PC-3 (cell line): ENCODE measurements at regions not wholly inside any gene's neighbourhood (a gene's known extent, or its start where the extent isn't known, plus 50 kb on each side); places are given as distances from the start of the nearest gene placed in this dataset.

Source experiments
- ATAC-seq: fragments of 200-7000 bp; cut with Tn5 transposase; 2 replicates; pipeline ENCODE4 v1.9.1; 2020; ENCODE audit warnings: mild to moderate bottlenecking, moderate library complexity
- BruUV-seq: library from RNA; stranded (reverse); fragments of 400-500 nt; replicated peaks from 2 replicates; lab custom pipeline; 2021; lab: Mats Ljungman, UMichigan
- CTCF ChIA-PET: fragments of 300-600 bp; sonication (Branson Sonifier 250); formaldehyde crosslinking; loops from one replicate; lab custom pipeline; 2022; ENCODE audit warnings: antibody characterized with exemption; lab: Charles Lee
- POLR2A ChIA-PET: fragments of 300-600 bp; sonication (Branson Sonifier 250); formaldehyde crosslinking; loops from one replicate; lab custom pipeline; 2022; ENCODE audit warnings: antibody characterized with exemption; ENCODE audit not compliant: unreplicated experiment; lab: Charles Lee
- DNase-seq: peaks from one replicate; pipeline ENCODE4 v3.0.0-alpha.2; 2015
- H2AFZ ChIP-seq: fragments of 300-600 bp; sonication (generic); 2 replicates; pipeline ENCODE4 v1.6.0; 2016; ENCODE audit warnings: antibody characterized with exemption, low read length
- H3F3A ChIP-seq: fragments of 300-600 bp; sonication (generic); one replicate; pipeline ENCODE4 v1.6.0; 2017; ENCODE audit warnings: antibody characterized with exemption, low read length, control low read depth, mild to moderate bottlenecking; ENCODE audit not compliant: unreplicated experiment
- H3K27ac ChIP-seq: fragments of 300-600 bp; sonication (generic); 2 replicates; pipeline ENCODE4 v1.5.1; 2016; ENCODE audit warnings: mild to moderate bottlenecking, low read length
- H3K27me3 ChIP-seq: fragments of 300-600 bp; sonication (generic); 2 replicates; pipeline ENCODE4 v1.6.1; 2016; ENCODE audit warnings: low read length, mixed read lengths
- H3K36me3 ChIP-seq: fragments of 300-600 bp; sonication (generic); 2 replicates; pipeline ENCODE4 v1.6.1; 2016; ENCODE audit warnings: low read depth, mixed run types, low read length, mixed read lengths
- H3K4me1 ChIP-seq: fragments of 300-600 bp; sonication (generic); 2 replicates; pipeline ENCODE4 v1.5.1; 2016; ENCODE audit warnings: low read length; ENCODE audit not compliant: insufficient read depth
- H3K4me2 ChIP-seq: fragments of 300-600 bp; sonication (generic); 2 replicates; pipeline ENCODE4 v1.6.0; 2016; ENCODE audit warnings: low read length
- H3K4me3 ChIP-seq: fragments of 300-600 bp; sonication (generic); 2 replicates; pipeline ENCODE4 v1.5.1; 2016; ENCODE audit warnings: mild to moderate bottlenecking, low read length, mixed read lengths
- H3K79me2 ChIP-seq: fragments of 300-600 bp; sonication (generic); 2 replicates; pipeline ENCODE4 v1.6.1; 2017; ENCODE audit warnings: low read length, mixed read lengths
- H3K9ac ChIP-seq: fragments of 300-600 bp; sonication (generic); 2 replicates; pipeline ENCODE4 v1.6.0; 2016; ENCODE audit warnings: mild to moderate bottlenecking, low read length
- H3K9me2 ChIP-seq: fragments of 300-600 bp; sonication (generic); replicated peaks from 2 replicates; pipeline ENCODE4 v1.6.1; 2016; ENCODE audit warnings: mixed run types, low read length, mixed read lengths
- H3K9me3 ChIP-seq: fragments of 300-600 bp; sonication (generic); 2 replicates; pipeline ENCODE4 v1.6.1; 2016; ENCODE audit warnings: low read length, mixed read lengths
- H4K20me1 ChIP-seq: fragments of 300-600 bp; sonication (generic); 2 replicates; pipeline ENCODE4 v1.6.1; 2016; ENCODE audit warnings: low read length, mixed read lengths
- EZH2 ChIP-seq: fragments of 300-600 bp; sonication (generic); IDR thresholded peaks from one replicate; pipeline ENCODE4 v1.6.1; 2017; ENCODE audit warnings: antibody characterized with exemption, mild to moderate bottlenecking, low read length; ENCODE audit not compliant: unreplicated experiment
- EZH2phosphoT487 ChIP-seq: fragments of 300-600 bp; sonication (generic); IDR thresholded peaks from 2 replicates; pipeline ENCODE4 v1.6.1; 2018; ENCODE audit warnings: mild to moderate bottlenecking, antibody characterized with exemption, low read length, borderline replicate concordance
- intact Hi-C: fragments of 100-400 bp; cut with micrococcal nuclease; formaldehyde crosslinking; loops from 2 replicates; pipeline ENCODE4 v1.9.0; 2023
- TF ChIP-seq, protein P1 (sequence below): fragments of 300-600 bp; sonication (generic); conservative IDR thresholded peaks from 2 replicates; pipeline ENCODE4 v1.5.1; 2017; ENCODE audit warnings: antibody characterized with exemption, low read depth, mild to moderate bottlenecking, low read length

DNA sequence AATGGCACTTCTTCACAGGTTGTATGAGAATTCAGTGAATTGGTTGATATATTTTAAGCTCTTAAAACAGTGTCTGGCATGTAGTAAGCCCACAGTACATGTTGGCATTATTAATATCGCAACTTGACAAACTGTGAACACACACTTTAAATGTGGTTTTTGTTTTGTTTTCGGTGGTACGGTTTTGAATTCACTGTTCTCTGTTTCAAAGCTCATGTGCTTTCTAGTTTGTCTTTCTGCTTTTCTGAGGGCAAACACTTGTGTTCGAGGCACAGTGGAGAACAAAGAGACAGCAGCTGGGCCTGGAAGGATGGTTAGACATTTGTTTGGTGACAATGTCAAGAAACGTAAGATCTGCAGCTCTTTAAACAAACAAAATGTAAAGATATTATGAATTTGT, 276.5 kb upstream of the MC4R start:
- H3K27ac ChIP-seq: no peak overlapping the region
- H4K20me1 ChIP-seq: no peaks in the 10 kb centered on the region
- no peak overlapping the region for H3K9ac ChIP-seq
- H2AFZ ChIP-seq: no peak overlapping the region
- peaks cover 8% of the 10 kb centered on the region; the same call in 1 of the 2 replicates for H3K27me3 ChIP-seq
- H3K4me2 ChIP-seq: no peak overlapping the region
- intact Hi-C loops: no loop called here
- no peak overlapping the region for H3K4me3 ChIP-seq
- TF ChIP-seq EZH2phosphoT487 (no peak), EZH2 (no peak)
- TF ChIP-seq, protein P1, sequence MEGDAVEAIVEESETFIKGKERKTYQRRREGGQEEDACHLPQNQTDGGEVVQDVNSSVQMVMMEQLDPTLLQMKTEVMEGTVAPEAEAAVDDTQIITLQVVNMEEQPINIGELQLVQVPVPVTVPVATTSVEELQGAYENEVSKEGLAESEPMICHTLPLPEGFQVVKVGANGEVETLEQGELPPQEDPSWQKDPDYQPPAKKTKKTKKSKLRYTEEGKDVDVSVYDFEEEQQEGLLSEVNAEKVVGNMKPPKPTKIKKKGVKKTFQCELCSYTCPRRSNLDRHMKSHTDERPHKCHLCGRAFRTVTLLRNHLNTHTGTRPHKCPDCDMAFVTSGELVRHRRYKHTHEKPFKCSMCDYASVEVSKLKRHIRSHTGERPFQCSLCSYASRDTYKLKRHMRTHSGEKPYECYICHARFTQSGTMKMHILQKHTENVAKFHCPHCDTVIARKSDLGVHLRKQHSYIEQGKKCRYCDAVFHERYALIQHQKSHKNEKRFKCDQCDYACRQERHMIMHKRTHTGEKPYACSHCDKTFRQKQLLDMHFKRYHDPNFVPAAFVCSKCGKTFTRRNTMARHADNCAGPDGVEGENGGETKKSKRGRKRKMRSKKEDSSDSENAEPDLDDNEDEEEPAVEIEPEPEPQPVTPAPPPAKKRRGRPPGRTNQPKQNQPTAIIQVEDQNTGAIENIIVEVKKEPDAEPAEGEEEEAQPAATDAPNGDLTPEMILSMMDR: no peak
- no peaks in the 10 kb centered on the region for H3K9me3 ChIP-seq
- no peaks in the 10 kb centered on the region for H3K9me2 ChIP-seq
- no peaks in the 10 kb centered on the region for H3K79me2 ChIP-seq
- ChIA-PET POLR2A (no interaction called here), CTCF (no interaction called here)
- no peaks in the 10 kb centered on the region for H3K4me1 ChIP-seq
- no peaks in the 10 kb centered on the region for H3F3A ChIP-seq
- no peak for ATAC-seq
- no peaks in the 10 kb centered on the region for H3K36me3 ChIP-seq
- no TSS peak for BruUV-seq
- DNase-seq: no peak

DNA sequence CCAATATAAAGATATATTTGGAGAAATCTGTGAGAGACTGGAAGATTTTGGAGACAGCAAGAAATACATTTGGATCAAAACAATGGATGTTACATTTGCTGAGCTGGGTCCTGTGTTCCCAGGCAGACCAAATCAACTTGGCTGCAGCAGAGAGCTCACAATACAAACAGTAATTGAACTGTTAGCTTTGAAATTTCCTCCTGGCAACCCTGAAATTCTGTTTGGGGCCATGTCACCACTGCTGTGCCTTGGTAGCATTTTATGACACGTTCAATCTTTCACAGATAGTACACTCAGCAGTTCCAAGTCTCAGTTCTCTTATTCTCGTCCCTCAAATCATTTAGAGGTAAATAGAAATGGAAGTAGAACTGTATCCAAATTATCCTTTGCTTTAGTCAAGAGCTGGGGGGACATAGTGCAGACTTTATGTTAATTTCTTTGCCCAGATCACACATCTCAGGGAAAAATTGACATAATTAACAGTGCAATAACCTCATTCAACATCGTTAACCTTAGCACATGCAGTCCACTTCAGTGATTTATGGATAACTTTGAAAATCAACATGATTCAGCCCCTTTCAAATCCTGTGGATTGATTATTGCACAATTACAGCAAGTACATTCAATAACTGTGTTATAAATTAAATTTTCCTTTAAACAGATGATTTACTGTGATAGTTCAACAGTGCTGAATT, 277.4 kb upstream of the MC4R start:
- ChIA-PET POLR2A (no interaction called here), CTCF (no interaction called here)
- Histone ChIP-seq H3K9me2 (no peaks in the 10 kb centered on the region), H3F3A (no peaks in the 10 kb centered on the region), H3K9me3 (no peaks in the 10 kb centered on the region), H3K27ac (no peak overlapping the region), H3K79me2 (no peaks in the 10 kb centered on the region), H4K20me1 (no peaks in the 10 kb centered on the region), H3K36me3 (no peaks in the 10 kb centered on the region), H3K4me1 (no peaks in the 10 kb centered on the region), H3K9ac (no peak overlapping the region), H3K4me2 (no peak overlapping the region), H3K4me3 (no peak overlapping the region), H3K27me3 (peaks cover 8% of the 10 kb centered on the region; the same call in 1 of the 2 replicates), H2AFZ (no peak overlapping the region)
- no TSS peak for BruUV-seq
- DNase-seq (no peak), ATAC-seq (no peak)
- intact Hi-C loops: no loop called here
- TF ChIP-seq EZH2 (no peak), EZH2phosphoT487 (no peak)
- TF ChIP-seq, protein P1: no peak

- Histone ChIP-seq H3K79me2 (no peaks in the 10 kb centered on the region), H3K9me2 (no peaks in the 10 kb centered on the region), H3K4me3 (no peak overlapping the region), H3K9me3 (no peaks in the 10 kb centered on the region), H3K4me2 (no peak overlapping the region), H3K27me3 (peaks cover 8% of the 10 kb centered on the region; the same call in 1 of the 2 replicates), H3F3A (no peaks in the 10 kb centered on the region), H3K27ac (no peak overlapping the region), H3K9ac (no peak overlapping the region), H2AFZ (no peak overlapping the region), H3K4me1 (no peaks in the 10 kb centered on the region), H3K36me3 (no peaks in the 10 kb centered on the region), H4K20me1 (no peaks in the 10 kb centered on the region)
- ChIA-PET CTCF (no interaction called here), POLR2A (no interaction called here)
- BruUV-seq: no TSS peak
- ATAC-seq: no peak
- intact Hi-C loops: no loop called here
- DNase-seq: no peak
- no peak for TF ChIP-seq EZH2
- TF ChIP-seq, protein P1: no peak
- no peak for TF ChIP-seq EZH2phosphoT487
These were observed 281.7 kb upstream of the MC4R start for GRCh38 chr18:60654298-60654697.
